Astrocyte of the cerebellum (primary cell): ENCODE measurements at regions not wholly inside any gene's neighbourhood (a gene's known extent, or its start where the extent isn't known, plus 50 kb on each side); places are given as distances from the start of the nearest gene placed in this dataset.

Experiments
- DNase-seq: peaks from one replicate; pipeline ENCODE4 v3.0.0-alpha.2; 2011; ENCODE audit warnings: low read depth
- H3K4me3 ChIP-seq: 2 replicates; pipeline ENCODE4 v1.5.1; 2011; ENCODE audit warnings: mild to moderate bottlenecking, low read depth, low read length, moderate library complexity
- in situ Hi-C: cut with HindIII; loops from 2 replicates; pipeline ENCODE4 v1.10.0; 2017; ENCODE audit warnings: low sequenced_read_pairs
- TF ChIP-seq, protein P1 (sequence below): IDR thresholded peaks from 2 replicates; pipeline ENCODE4 v1.5.1; 2012; ENCODE audit warnings: low read length, low read depth, moderate library complexity, mild to moderate bottlenecking; ENCODE audit errors: missing control alignments

- TF ChIP-seq, protein P1, sequence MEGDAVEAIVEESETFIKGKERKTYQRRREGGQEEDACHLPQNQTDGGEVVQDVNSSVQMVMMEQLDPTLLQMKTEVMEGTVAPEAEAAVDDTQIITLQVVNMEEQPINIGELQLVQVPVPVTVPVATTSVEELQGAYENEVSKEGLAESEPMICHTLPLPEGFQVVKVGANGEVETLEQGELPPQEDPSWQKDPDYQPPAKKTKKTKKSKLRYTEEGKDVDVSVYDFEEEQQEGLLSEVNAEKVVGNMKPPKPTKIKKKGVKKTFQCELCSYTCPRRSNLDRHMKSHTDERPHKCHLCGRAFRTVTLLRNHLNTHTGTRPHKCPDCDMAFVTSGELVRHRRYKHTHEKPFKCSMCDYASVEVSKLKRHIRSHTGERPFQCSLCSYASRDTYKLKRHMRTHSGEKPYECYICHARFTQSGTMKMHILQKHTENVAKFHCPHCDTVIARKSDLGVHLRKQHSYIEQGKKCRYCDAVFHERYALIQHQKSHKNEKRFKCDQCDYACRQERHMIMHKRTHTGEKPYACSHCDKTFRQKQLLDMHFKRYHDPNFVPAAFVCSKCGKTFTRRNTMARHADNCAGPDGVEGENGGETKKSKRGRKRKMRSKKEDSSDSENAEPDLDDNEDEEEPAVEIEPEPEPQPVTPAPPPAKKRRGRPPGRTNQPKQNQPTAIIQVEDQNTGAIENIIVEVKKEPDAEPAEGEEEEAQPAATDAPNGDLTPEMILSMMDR, result no peak
- in situ Hi-C loops, result no loop called here
- DNase-seq, result no peak
- no peak overlapping the region for H3K4me3 ChIP-seq
These were observed 322.4 kb downstream of the TMEM167A start for GRCh38 chr5:82754759-82755158.

DNA sequence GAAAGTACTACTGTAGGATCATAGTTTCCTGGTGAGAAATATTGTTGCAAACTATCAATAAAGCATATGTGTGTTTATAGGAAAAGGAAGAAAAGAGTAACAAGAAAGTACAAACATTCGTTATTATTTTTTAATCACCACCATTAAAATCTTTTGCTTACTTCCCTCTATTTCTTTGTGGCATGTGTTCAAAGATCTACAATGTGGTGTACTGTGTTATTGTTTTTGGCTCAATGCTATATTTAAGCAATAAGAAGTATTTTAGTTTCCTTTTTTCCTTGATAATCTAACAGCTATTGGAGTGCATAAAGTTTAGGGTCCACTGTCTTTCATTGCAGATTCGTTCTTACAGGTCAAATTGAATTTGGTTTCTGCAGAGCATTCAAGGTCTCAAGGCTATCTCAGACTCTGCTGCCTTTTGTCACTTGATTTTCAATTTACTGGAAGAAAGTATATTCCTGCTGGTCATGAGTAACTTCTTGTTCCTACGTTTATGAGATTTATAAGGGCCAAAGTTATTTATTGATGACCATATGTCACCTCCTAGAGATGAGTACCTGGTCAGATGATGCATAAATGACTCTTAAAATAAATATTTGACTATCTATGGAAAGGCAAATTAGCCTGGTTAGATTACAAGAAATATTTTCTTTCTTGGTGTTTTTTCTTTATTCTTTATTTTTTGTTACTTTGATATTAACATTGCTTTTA, 323.0 kb downstream of the TMEM167A start:
- in situ Hi-C loops, result no loop called here
- TF ChIP-seq, protein P1, result no peak
- DNase-seq, result no peak
- no peak overlapping the region for H3K4me3 ChIP-seq

GRCh38 chr5:82753374-82753773, 323.8 kb downstream of the TMEM167A start:
- DNase-seq, result no peak
- H3K4me3 ChIP-seq, result no peak overlapping the region
- in situ Hi-C loops, result no loop called here
- TF ChIP-seq, protein P1, result no peak

DNA sequence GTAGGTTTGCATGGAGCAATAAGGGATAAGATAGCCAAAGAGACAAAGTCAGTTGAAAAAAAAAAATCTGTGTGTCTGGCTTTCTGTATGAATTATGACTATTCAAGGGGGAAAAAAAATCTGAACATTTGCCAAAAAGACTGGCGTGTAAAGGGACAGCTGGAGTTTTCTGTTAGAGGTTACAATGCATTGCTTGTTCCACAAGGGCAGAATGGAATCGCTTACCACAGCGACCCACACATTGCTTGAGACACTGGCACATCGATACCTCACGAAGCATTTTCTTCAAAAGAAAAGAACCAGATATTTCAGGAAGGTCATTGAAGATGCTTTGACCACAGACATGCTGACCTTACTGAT, 327.8 kb downstream of the TMEM167A start:
- in situ Hi-C loops, result no loop called here
- no peak for DNase-seq
- TF ChIP-seq, protein P1, result no peak
- no peak overlapping the region for H3K4me3 ChIP-seq

- no peak overlapping the region for H3K4me3 ChIP-seq
- in situ Hi-C loops, result no loop called here
- TF ChIP-seq, protein P1, result no peak
These were observed 328.3 kb downstream of the TMEM167A start for GRCh38 chr5:82748688-82749460.

GRCh38 chr5:82747986-82748385, 329.2 kb downstream of the TMEM167A start:
- TF ChIP-seq, protein P1, result no peak
- in situ Hi-C loops, result no loop called here
- no peak overlapping the region for H3K4me3 ChIP-seq
- no peak for DNase-seq

More at GRCh38 chr5:82748688-82749460, 328.3 kb downstream of the TMEM167A start:
- no peak for DNase-seq
